Endodermal cell (in vitro differentiated cells): ENCODE measurements at regions not wholly inside any gene's neighbourhood (a gene's known extent, or its start where the extent isn't known, plus 50 kb on each side); places are given as distances from the start of the nearest gene placed in this dataset.

Source experiments
- DNase-seq: peaks from one replicate; pipeline ENCODE4 v3.0.0-alpha.2; 2017
- H3K27ac ChIP-seq: 2 replicates; pipeline ENCODE4 v1.5.1; 2013; ENCODE audit warnings: mild to moderate bottlenecking, low read depth, low read length, moderate library complexity
- H3K27me3 ChIP-seq: 2 replicates; pipeline ENCODE4 v1.6.1; 2013; ENCODE audit warnings: mild to moderate bottlenecking, low read length, moderate library complexity; ENCODE audit not compliant: insufficient read depth, control insufficient read depth, poor library complexity, severe bottlenecking
- H3K36me3 ChIP-seq: 2 replicates; pipeline ENCODE4 v1.7.0; 2013; ENCODE audit warnings: mild to moderate bottlenecking, low read length, moderate library complexity; ENCODE audit not compliant: control insufficient read depth, insufficient read depth
- H3K4me1 ChIP-seq: one replicate; pipeline ENCODE4 v1.7.0; 2013; ENCODE audit warnings: low read length; ENCODE audit not compliant: control insufficient read depth, insufficient read depth
- H3K4me3 ChIP-seq: 2 replicates; pipeline ENCODE4 v1.5.1; 2013; ENCODE audit warnings: mild to moderate bottlenecking, low read length, moderate library complexity
- H3K9ac ChIP-seq: 2 replicates; pipeline ENCODE4 v1.6.1; 2013; ENCODE audit warnings: mild to moderate bottlenecking, low read length, moderate library complexity; ENCODE audit not compliant: poor library complexity, severe bottlenecking; ENCODE audit errors: extremely low read depth
- H3K9me3 ChIP-seq: 2 replicates; pipeline ENCODE4 v1.6.1; 2013; ENCODE audit warnings: mild to moderate bottlenecking, low read length, moderate library complexity; ENCODE audit not compliant: control insufficient read depth
- H3K27ac Mint-ChIP-seq: 2 replicates; pipeline ENCODE4 v1.8.0; 2020; ENCODE audit warnings: mixed read lengths
- H3K27me3 Mint-ChIP-seq: 2 replicates; pipeline ENCODE4 v1.8.0; 2021; ENCODE audit warnings: mild to moderate bottlenecking, mixed read lengths; ENCODE audit not compliant: insufficient read depth
- H3K36me3 Mint-ChIP-seq: 2 replicates; pipeline ENCODE4 v1.8.0; 2020; ENCODE audit warnings: low read depth, mixed read lengths
- H3K4me1 Mint-ChIP-seq: 2 replicates; pipeline ENCODE4 v1.8.0; 2020; ENCODE audit warnings: mixed read lengths
- H3K4me3 Mint-ChIP-seq: 2 replicates; pipeline ENCODE4 v1.8.0; 2020; ENCODE audit warnings: mild to moderate bottlenecking, moderate library complexity, mixed read lengths
- H3K9me3 Mint-ChIP-seq: 2 replicates; pipeline ENCODE4 v1.8.0; 2020; ENCODE audit warnings: mild to moderate bottlenecking, mixed read lengths
- WGBS, 2 experiments: methylation state at CpG; one replicate each; pipeline versions ENCODE4 v1.1.5 to v1.1.7; 2013; ENCODE audit warnings: missing lambda C conversion rate in 2 of 2, mixed read lengths in 1 of 2; ENCODE audit not compliant: insufficient coverage in 1 of 2, insufficient read length in 1 of 2; 5-methylcytosine and 5-hydroxymethylcytosine counted together
- TF ChIP-seq, protein P1 (sequence below): fragments of 200-600 bp; sonication (generic); conservative IDR thresholded peaks from 2 replicates; pipeline ENCODE4 v1.5.0; 2021; ENCODE audit warnings: antibody characterized with exemption, mild to moderate bottlenecking

DNA sequence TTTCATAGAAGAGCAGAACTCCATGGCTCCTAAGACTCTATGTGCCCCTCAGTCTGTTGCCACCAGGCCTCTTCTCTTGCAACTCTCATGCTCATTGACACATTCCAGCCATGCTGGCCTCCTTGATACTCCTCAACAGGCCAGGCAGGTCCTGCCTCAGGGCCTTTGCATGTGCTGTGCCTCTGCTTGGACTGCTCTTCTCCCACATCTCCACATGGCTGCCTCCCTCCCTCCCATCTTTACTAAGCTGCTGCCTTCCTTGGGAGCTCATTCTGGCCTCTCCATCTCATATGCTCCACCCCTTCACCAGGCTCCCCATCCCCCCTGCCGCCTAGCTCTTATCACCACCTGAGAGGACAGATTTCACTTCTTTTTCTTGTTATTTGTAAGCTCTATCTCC lies 103.8 kb upstream of the GPR26 start:
- no peak overlapping the region for H3K4me3 Mint-ChIP-seq
- WGBS, 2 experiments = 83 to 100% methylated on average over 1 of the region's 1 CpG
- Histone ChIP-seq H3K27ac (no peak overlapping the region), H3K9me3 (no peaks in the 10 kb centered on the region), H3K4me3 (no peak overlapping the region), H3K36me3 (no peaks in the 10 kb centered on the region), H3K9ac (no peak overlapping the region), H3K4me1 (no peaks in the 10 kb centered on the region), H3K27me3 (no peaks in the 10 kb centered on the region)
- H3K4me1 Mint-ChIP-seq = no peaks in the 10 kb centered on the region
- H3K36me3 Mint-ChIP-seq = no peaks in the 10 kb centered on the region
- TF ChIP-seq, protein P1, sequence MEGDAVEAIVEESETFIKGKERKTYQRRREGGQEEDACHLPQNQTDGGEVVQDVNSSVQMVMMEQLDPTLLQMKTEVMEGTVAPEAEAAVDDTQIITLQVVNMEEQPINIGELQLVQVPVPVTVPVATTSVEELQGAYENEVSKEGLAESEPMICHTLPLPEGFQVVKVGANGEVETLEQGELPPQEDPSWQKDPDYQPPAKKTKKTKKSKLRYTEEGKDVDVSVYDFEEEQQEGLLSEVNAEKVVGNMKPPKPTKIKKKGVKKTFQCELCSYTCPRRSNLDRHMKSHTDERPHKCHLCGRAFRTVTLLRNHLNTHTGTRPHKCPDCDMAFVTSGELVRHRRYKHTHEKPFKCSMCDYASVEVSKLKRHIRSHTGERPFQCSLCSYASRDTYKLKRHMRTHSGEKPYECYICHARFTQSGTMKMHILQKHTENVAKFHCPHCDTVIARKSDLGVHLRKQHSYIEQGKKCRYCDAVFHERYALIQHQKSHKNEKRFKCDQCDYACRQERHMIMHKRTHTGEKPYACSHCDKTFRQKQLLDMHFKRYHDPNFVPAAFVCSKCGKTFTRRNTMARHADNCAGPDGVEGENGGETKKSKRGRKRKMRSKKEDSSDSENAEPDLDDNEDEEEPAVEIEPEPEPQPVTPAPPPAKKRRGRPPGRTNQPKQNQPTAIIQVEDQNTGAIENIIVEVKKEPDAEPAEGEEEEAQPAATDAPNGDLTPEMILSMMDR = no peak
- no peak overlapping the region for H3K27ac Mint-ChIP-seq
- DNase-seq = peak; percentile 38
- peaks cover 1% of the 10 kb centered on the region for H3K9me3 Mint-ChIP-seq
- H3K27me3 Mint-ChIP-seq = no peaks in the 10 kb centered on the region

DNA sequence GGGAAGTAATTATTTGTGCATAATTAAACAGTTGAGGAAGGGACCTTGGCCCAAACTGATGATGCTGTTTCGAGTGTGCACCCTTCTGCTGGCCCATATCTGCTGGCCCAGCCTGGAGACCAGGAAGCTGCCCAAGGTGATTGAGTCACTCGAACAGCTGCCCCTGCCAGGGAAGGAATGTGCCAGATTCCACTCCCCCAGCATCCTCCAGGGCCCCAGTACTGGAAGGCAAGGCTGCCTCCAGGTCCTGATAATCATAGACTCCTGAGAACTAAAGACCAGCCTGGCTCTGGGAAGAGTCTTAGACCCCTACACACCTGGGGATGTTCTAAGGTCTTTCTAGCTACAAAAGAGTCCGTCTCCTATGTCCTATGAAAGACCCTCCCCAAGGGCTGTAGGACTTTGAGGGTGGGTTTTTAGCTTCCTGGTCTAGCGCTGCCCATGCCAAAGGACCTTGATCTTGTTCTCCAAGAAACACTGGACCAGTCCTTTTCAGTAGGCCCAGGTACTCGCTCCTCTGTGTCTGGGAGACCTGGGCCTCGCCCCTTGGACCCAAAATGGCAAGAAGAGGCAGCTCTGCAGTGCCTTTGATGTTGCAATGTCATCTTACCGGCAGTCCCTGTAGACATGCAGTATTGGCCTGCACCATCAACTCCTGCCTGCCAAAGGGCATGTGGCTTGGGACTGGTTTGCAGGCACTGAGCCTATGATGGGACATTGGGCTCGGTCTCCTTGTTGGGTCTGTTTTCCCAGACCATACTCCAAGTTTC lies 103.2 kb upstream of the GPR26 start:
- no peaks in the 10 kb centered on the region for H3K36me3 Mint-ChIP-seq
- peaks cover 1% of the 10 kb centered on the region for H3K9me3 Mint-ChIP-seq
- no peak overlapping the region for H3K4me3 ChIP-seq
- no peak overlapping the region for H3K27ac ChIP-seq
- no peaks in the 10 kb centered on the region for H3K27me3 Mint-ChIP-seq
- DNase-seq = peak; percentile 41
- H3K4me1 Mint-ChIP-seq = no peaks in the 10 kb centered on the region
- no peak overlapping the region for H3K4me3 Mint-ChIP-seq
- no peak overlapping the region for H3K27ac Mint-ChIP-seq
- no peaks in the 10 kb centered on the region for H3K4me1 ChIP-seq
- 91 to 100% methylated on average over 2 to 8 of the region's 8 CpGs for WGBS, 2 experiments
- no peaks in the 10 kb centered on the region for H3K27me3 ChIP-seq
- H3K36me3 ChIP-seq = no peaks in the 10 kb centered on the region
- H3K9me3 ChIP-seq = no peaks in the 10 kb centered on the region
- no peak overlapping the region for H3K9ac ChIP-seq
- TF ChIP-seq, protein P1 = no peak

DNA sequence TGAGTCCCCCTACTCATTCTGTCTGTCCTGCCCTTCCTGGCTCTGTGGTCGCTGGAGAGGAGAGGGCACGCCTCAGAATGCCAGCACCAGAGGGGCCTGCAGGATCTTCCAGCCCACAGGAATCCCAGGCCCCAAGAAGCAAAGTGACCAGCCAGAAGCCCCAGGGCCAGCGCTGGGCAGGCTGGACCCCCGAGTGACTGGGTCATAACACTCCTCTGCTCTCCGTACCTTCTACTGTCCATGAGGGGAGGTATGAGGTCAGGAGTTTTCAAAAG lies 102.6 kb upstream of the GPR26 start:
- Mint-ChIP-seq H3K4me1 (no peaks in the 10 kb centered on the region), H3K36me3 (no peaks in the 10 kb centered on the region), H3K27me3 (no peaks in the 10 kb centered on the region), H3K4me3 (no peak overlapping the region), H3K9me3 (peaks cover 1% of the 10 kb centered on the region), H3K27ac (no peak overlapping the region)
- H3K27me3 ChIP-seq = no peaks in the 10 kb centered on the region
- H3K36me3 ChIP-seq = no peaks in the 10 kb centered on the region
- DNase-seq = peak; percentile 21
- H3K4me3 ChIP-seq = no peak overlapping the region
- WGBS, 2 experiments = 96 to 100% methylated on average over 1 to 5 of the region's 5 CpGs
- H3K27ac ChIP-seq = no peak overlapping the region
- TF ChIP-seq, protein P1 = no peak
- H3K9ac ChIP-seq = no peak overlapping the region
- H3K9me3 ChIP-seq = no peaks in the 10 kb centered on the region
- H3K4me1 ChIP-seq = no peaks in the 10 kb centered on the region
